AG04450 (cell line): ENCODE measurements at regions not wholly inside any gene's neighbourhood (a gene's known extent, or its start where the extent isn't known, plus 50 kb on each side); places are given as distances from the start of the nearest gene placed in this dataset.

Experiments used
- CTCF ChIA-PET: fragments of 300-600, 350-600 bp; formaldehyde crosslinking; extraction: SDS; loops from one replicate; lab custom pipeline; 2022; ENCODE audit warnings: antibody characterized with exemption, inconsistent platforms; lab: Charles Lee
- POLR2A ChIA-PET: fragments of 350-600 bp; formaldehyde crosslinking; extraction: SDS; loops from one replicate; lab custom pipeline; 2021; ENCODE audit warnings: antibody characterized with exemption, inconsistent platforms; lab: Yijun Ruan, JAX
- DNase-seq: peaks from one replicate; pipeline ENCODE4 v3.0.0-alpha.2; 2011; ENCODE audit warnings: low read depth, low spot score
- H3K27ac ChIP-seq: one replicate; pipeline ENCODE4 v1.5.1; 2012; ENCODE audit warnings: low read depth, low read length, control low read depth
- H3K27me3 ChIP-seq: one replicate; pipeline ENCODE4 v1.6.0; 2012; ENCODE audit warnings: low read length; ENCODE audit not compliant: control insufficient read depth, insufficient read depth
- H3K4me3 ChIP-seq: 2 replicates; pipeline ENCODE4 v1.5.1; 2011; ENCODE audit warnings: mild to moderate bottlenecking, low read depth, low read length, control low read depth
- H3K9me3 ChIP-seq: 2 replicates; pipeline ENCODE4 v1.5.1; 2012; ENCODE audit warnings: low read length; ENCODE audit not compliant: control insufficient read depth, insufficient read depth
- CTCF ChIP-seq: IDR thresholded peaks from 2 replicates; pipeline ENCODE4 v1.5.1; 2011; ENCODE audit warnings: low read depth, low read length, control low read depth, inconsistent platforms

- Histone ChIP-seq H3K4me3 (no peak overlapping the region), H3K9me3 (no peaks in the 10 kb centered on the region), H3K27me3 (no peaks in the 10 kb centered on the region), H3K27ac (no peak overlapping the region)
- ChIA-PET CTCF (interaction anchor here (0.5 to 0.9 kb wide), 2 partner anchors 22 to 1316 kb away, joined by 3 read pairs; no protein-coding TSS in a partner anchor), POLR2A (no interaction called here)
- TF ChIP-seq CTCF, result no peak
- no peak for DNase-seq
These were observed 401.2 kb upstream of the NR2F2 start for GRCh38 chr15:95929232-95929846.

- H3K9me3 ChIP-seq, result no peaks in the 10 kb centered on the region
- CTCF ChIA-PET, result no interaction called here
- H3K27me3 ChIP-seq, result no peaks in the 10 kb centered on the region
- H3K4me3 ChIP-seq, result no peak overlapping the region
- DNase-seq, result no peak
- POLR2A ChIA-PET, result no interaction called here
- no peak overlapping the region for H3K27ac ChIP-seq
- no peak for TF ChIP-seq CTCF
These were observed 399.7 kb upstream of the NR2F2 start for GRCh38 chr15:95930659-95931375.

- Histone ChIP-seq H3K9me3 (no peaks in the 10 kb centered on the region), H3K27me3 (no peaks in the 10 kb centered on the region), H3K4me3 (no peak overlapping the region), H3K27ac (no peak overlapping the region)
- CTCF ChIA-PET, result no interaction called here
- POLR2A ChIA-PET, result no interaction called here
- no peak for DNase-seq
- no peak for TF ChIP-seq CTCF
These were observed 398.9 kb upstream of the NR2F2 start for GRCh38 chr15:95931619-95932018.

GRCh38 chr15:95932141-95932540, 398.4 kb upstream of the NR2F2 start:
- H3K27ac ChIP-seq, result no peak overlapping the region
- DNase-seq, result no peak
- H3K27me3 ChIP-seq, result no peaks in the 10 kb centered on the region
- ChIA-PET POLR2A (no interaction called here), CTCF (no interaction called here)
- TF ChIP-seq CTCF, result no peak
- no peaks in the 10 kb centered on the region for H3K9me3 ChIP-seq
- no peak overlapping the region for H3K4me3 ChIP-seq

GRCh38 chr15:95932676-95933075, 397.8 kb upstream of the NR2F2 start:
- TF ChIP-seq CTCF, result no peak
- Histone ChIP-seq H3K27ac (no peak overlapping the region), H3K9me3 (no peaks in the 10 kb centered on the region), H3K4me3 (no peak overlapping the region), H3K27me3 (no peaks in the 10 kb centered on the region)
- DNase-seq, result no peak
- ChIA-PET POLR2A (no interaction called here), CTCF (no interaction called here)
